Brain microvascular endothelial cell (primary cell): ENCODE measurements at regions not wholly inside any gene's neighbourhood (a gene's known extent, or its start where the extent isn't known, plus 50 kb on each side); places are given as distances from the start of the nearest gene placed in this dataset.

Experiments
- DNase-seq: peaks from one replicate; pipeline ENCODE4 v3.0.0-alpha.2; 2020
- H3K27ac ChIP-seq: fragments of 250-450 bp; sonication (Bioruptor Pico); 2 replicates; pipeline ENCODE4 v1.5.1; 2020; ENCODE audit warnings: mild to moderate bottlenecking, moderate library complexity
- H3K27me3 ChIP-seq: fragments of 250-450 bp; sonication (Bioruptor Pico); replicated peaks from 2 replicates; pipeline ENCODE4 v1.5.1; 2020; ENCODE audit warnings: mild to moderate bottlenecking
- H3K36me3 ChIP-seq: fragments of 250-450 bp; sonication (Bioruptor Pico); replicated peaks from 2 replicates; pipeline ENCODE4 v1.5.1; 2020; ENCODE audit warnings: mild to moderate bottlenecking
- H3K4me3 ChIP-seq: 2 replicates; pipeline ENCODE4 v1.5.1; 2011; ENCODE audit warnings: low read depth, mild to moderate bottlenecking, control low read depth, low read length, moderate library complexity
- CTCF ChIP-seq: IDR thresholded peaks from 2 replicates; pipeline ENCODE4 v1.5.1; 2011; ENCODE audit warnings: low read depth, mild to moderate bottlenecking, moderate library complexity, low read length, control low read depth, inconsistent platforms; ENCODE audit errors: missing control alignments
- in situ Hi-C: cut with HindIII; loops from 2 replicates; pipeline ENCODE4 v1.10.0; 2017; ENCODE audit warnings: low sequenced_read_pairs, low pct_ligation_motif_present

GRCh38 chr1:94723894-94724293 is 96.3 kb upstream of the SLC44A3 start:
- DNase-seq, result no peak
- no peak for TF ChIP-seq CTCF
- Histone ChIP-seq H3K36me3 (no peaks in the 10 kb centered on the region), H3K27me3 (no peaks in the 10 kb centered on the region), H3K4me3 (no peak overlapping the region), H3K27ac (no peak overlapping the region)
- in situ Hi-C loops, result no loop called here

- no peaks in the 10 kb centered on the region for H3K36me3 ChIP-seq
- in situ Hi-C loops, result no loop called here
- H3K27me3 ChIP-seq, result no peaks in the 10 kb centered on the region
- TF ChIP-seq CTCF, result no peak
- H3K27ac ChIP-seq, result no peak overlapping the region
- DNase-seq, result no peak
- no peak overlapping the region for H3K4me3 ChIP-seq
These were observed 96.7 kb upstream of the SLC44A3 start for GRCh38 chr1:94723463-94723862.

DNA sequence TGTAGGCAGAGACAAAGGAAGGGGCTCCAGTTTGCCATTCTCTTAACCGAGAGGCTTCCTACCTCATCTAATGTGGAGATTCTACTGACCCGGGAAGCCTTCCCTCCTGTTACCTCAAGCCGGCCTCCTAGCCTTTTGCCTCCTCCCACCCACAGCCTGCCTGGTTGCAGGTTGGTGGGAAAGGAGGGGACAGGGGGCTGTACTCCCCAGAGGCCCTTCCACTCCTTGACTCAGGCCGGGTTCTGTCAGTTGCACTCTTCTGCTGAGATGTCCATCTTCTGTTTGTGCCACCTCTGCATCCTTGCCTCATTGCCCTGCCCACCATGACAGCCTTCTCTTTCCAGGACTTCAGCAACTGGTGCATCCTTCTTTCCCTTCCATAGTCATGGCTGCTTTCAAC is 98.0 kb upstream of the SLC44A3 start:
- no peaks in the 10 kb centered on the region for H3K36me3 ChIP-seq
- no peak for TF ChIP-seq CTCF
- no peak overlapping the region for H3K4me3 ChIP-seq
- H3K27ac ChIP-seq, result no peak overlapping the region
- DNase-seq, result no peak
- H3K27me3 ChIP-seq, result no peaks in the 10 kb centered on the region
- in situ Hi-C loops, result no loop called here

DNA sequence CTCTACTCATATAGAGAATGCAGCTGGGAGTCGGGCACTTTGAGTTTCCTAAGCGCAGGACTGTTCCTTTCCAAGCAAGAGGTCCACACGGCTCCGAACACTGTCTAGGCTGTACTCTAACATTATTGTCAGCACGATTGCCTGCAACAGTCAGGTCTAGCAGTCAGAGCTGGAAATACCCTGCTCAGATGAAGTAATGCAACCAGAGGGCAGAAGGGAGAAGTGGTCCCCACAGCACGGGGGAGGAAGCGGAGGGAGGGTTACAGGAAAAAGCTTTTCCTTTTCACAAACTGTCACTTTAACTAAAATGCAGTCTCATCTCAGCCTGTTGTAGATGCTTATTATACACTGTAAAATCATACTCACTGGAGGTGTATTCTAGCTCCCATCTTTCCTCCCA is 98.9 kb upstream of the SLC44A3 start:
- H3K4me3 ChIP-seq, result no peak overlapping the region
- no peak overlapping the region for H3K27ac ChIP-seq
- no peak for DNase-seq
- H3K36me3 ChIP-seq, result no peaks in the 10 kb centered on the region
- in situ Hi-C loops, result no loop called here
- no peak for TF ChIP-seq CTCF
- H3K27me3 ChIP-seq, result no peaks in the 10 kb centered on the region

DNA sequence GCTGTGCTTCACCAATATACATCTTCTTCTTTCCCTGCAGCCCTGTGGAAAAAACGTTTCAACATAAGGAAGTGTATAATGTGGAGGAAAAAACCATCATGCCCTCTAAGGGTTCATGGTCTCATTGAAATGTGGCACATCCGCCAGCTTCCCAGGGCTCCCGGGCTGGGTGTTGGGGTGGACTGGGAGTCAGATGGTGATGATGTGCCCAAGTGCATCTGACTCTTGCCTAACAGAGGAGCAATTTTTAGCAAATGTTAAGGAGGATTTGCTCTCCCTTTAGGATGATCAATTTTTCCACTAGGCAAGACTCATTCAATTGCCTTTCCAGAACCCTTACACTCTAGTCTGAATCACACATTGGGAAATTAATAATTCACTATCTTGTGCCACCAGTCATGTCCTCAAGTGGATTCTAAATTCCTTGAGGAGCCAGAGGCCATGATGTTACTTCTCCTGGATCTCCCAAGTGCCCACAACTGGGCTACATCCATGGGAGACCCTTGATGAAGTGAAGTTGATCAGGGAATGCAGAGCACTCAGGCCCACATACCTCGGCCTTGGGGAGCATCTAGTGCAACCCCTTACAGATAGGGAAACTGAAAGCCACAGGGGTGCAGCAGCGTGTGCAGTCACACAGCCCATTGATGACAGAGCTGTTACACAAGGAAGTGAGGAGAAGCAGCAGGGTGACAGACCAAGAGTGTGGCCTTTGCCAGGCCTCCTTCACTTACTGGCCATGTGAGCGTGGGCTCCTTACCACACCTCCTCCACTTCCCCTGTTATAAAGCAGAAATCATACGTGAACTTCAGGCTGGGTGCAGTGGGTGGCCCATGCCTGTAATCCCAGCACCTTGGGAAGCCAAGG is 100.0 kb upstream of the SLC44A3 start:
- in situ Hi-C loops, result no loop called here
- H3K27ac ChIP-seq, result no peak overlapping the region

More for the DNA sequence above, 100.0 kb upstream of the SLC44A3 start:
- H3K36me3 ChIP-seq, result no peaks in the 10 kb centered on the region
- no peaks in the 10 kb centered on the region for H3K27me3 ChIP-seq
- DNase-seq, result no peak
- no peak for TF ChIP-seq CTCF
- H3K4me3 ChIP-seq, result no peak overlapping the region
